K562 (cell line): ENCODE measurements at regions not wholly inside any gene's neighbourhood (a gene's known extent, or its start where the extent isn't known, plus 50 kb on each side); places are given as distances from the start of the nearest gene placed in this dataset.
A peak's percentile ranks its signal among the peaks of the same experiment; 100 is the strongest.

ENCODE experiments used
- ATAC-seq: fragments of 200-7000 bp; cut with Tn5 transposase; 3 replicates; pipeline ENCODE4 v1.9.1; 2020; ENCODE audit warnings: moderate library complexity
- BruUV-seq: library from RNA; stranded (reverse); fragments of 400-500 nt; replicated peaks from 2 replicates; lab custom pipeline; 2021; lab: Mats Ljungman, UMichigan
- CTCF ChIA-PET: fragments of 300-600 bp; formaldehyde crosslinking; extraction: SDS; loops from one replicate; lab custom pipeline; 2021; ENCODE audit warnings: low intra/inter-chr PET ratio; lab: Yijun Ruan, JAX
- POLR2A ChIA-PET: fragments of 300-600, 350-650 bp; sonication (Branson Sonifier 250); formaldehyde crosslinking; extraction: SDS; loops from one replicate; lab custom pipeline; 2021; ENCODE audit warnings: antibody characterized with exemption, inconsistent platforms; lab: Yijun Ruan, JAX
- DNase-seq, 4 experiments: peaks; one replicate each; pipeline versions ENCODE4 v3.0.0 to v3.0.0-alpha.2; 2011 to 2018; ENCODE audit warnings: low spot score in 3 of 4, mixed read lengths in 3 of 4; ENCODE audit errors: extremely low read depth in 1 of 4
- FAIRE-seq: peaks from 2 replicates; lab custom pipeline; 2011; peaks lifted over from hg19 to GRCh38; lab: Jason Lieb, UNC
- H2AFZ ChIP-seq: 2 replicates; pipeline ENCODE4 v1.6.0; 2011; ENCODE audit warnings: low read depth, low read length, control low read depth, inconsistent platforms
- H3K27ac ChIP-seq: fragments of 200-600 bp; 3 replicates; pipeline ENCODE4 v1.8.0; 2011; ENCODE audit warnings: low read depth, mild to moderate bottlenecking, control low read depth, inconsistent platforms, low read length, moderate library complexity, mixed read lengths; ENCODE audit errors: extremely low read depth
- H3K27me3 ChIP-seq, 2 experiments: fragments of 300-600 bp in 1 of 2; 2 replicates in 1 of 2; 3 replicates in 1 of 2; pipeline versions ENCODE4 v1.6.0 to v1.8.0; 2011; ENCODE audit warnings: inconsistent platforms in 2 of 2, low read length in 2 of 2, mild to moderate bottlenecking in 1 of 2, mixed read lengths in 1 of 2, moderate library complexity in 1 of 2; ENCODE audit not compliant: control insufficient read depth in 2 of 2, insufficient read depth in 2 of 2
- H3K36me3 ChIP-seq: fragments of 300-600 bp; 3 replicates; pipeline ENCODE4 v1.8.0; 2011; ENCODE audit warnings: mild to moderate bottlenecking, low read length, inconsistent platforms; ENCODE audit not compliant: control insufficient read depth, insufficient read depth
- H3K4me1 ChIP-seq, 2 experiments: fragments of 200-600 bp in 1 of 2; replicated peaks in 1 of 2; 2 replicates in 1 of 2; 3 replicates in 1 of 2; pipeline versions ENCODE4 v1.5.1 to v1.8.0; 2011; ENCODE audit warnings: inconsistent platforms in 2 of 2, low read length in 2 of 2, mild to moderate bottlenecking in 1 of 2, mixed read lengths in 1 of 2, moderate library complexity in 1 of 2; ENCODE audit not compliant: control insufficient read depth in 2 of 2, insufficient read depth in 2 of 2
- H3K4me2 ChIP-seq: 2 replicates; pipeline ENCODE4 v1.6.1; 2011; ENCODE audit warnings: low read length, control low read depth, inconsistent platforms, mixed read lengths; ENCODE audit not compliant: insufficient read depth
- H3K4me3 ChIP-seq: fragments of 200-600 bp; sonication (generic), shearing (Covaris generic); 2 replicates; pipeline ENCODE4 v1.5.1; 2016; ENCODE audit warnings: control low read depth, inconsistent platforms
- H3K79me2 ChIP-seq: fragments of 200-600 bp; 3 replicates; pipeline ENCODE4 v1.8.0; 2011; ENCODE audit warnings: low read length, inconsistent platforms; ENCODE audit not compliant: control insufficient read depth, insufficient read depth
- H3K9ac ChIP-seq, 2 experiments: 2 replicates each; pipeline versions ENCODE4 v1.6.0 to v1.6.1; 2011; ENCODE audit warnings: low read depth in 2 of 2, low read length in 2 of 2, control low read depth in 1 of 2, inconsistent platforms in 1 of 2, mild to moderate bottlenecking in 1 of 2, mixed read lengths in 1 of 2; ENCODE audit not compliant: insufficient read depth in 1 of 2
- H3K9me1 ChIP-seq: one replicate; pipeline ENCODE4 v1.6.0; 2011; ENCODE audit warnings: inconsistent platforms, mild to moderate bottlenecking, low read length, moderate library complexity; ENCODE audit not compliant: control insufficient read depth, insufficient read depth
- H3K9me3 ChIP-seq: replicated peaks from 2 replicates; pipeline ENCODE4 v1.5.1; 2011; ENCODE audit warnings: low read depth, low read length, inconsistent platforms; ENCODE audit not compliant: control insufficient read depth, insufficient read depth
- H4K20me1 ChIP-seq: replicated peaks from 2 replicates; pipeline ENCODE4 v1.6.1; 2011; ENCODE audit warnings: low read length, inconsistent platforms, mixed read lengths; ENCODE audit not compliant: control insufficient read depth, insufficient read depth
- ESRRB ChIP-seq: fragments of 250-450 bp; sonication (Bioruptor Pico); IDR thresholded peaks from 2 replicates; pipeline ENCODE4 v1.5.0; 2020; ENCODE audit warnings: mild to moderate bottlenecking, moderate library complexity, borderline replicate concordance
- FOXJ2 ChIP-seq: fragments of 200-800 bp; sonication (Bioruptor generic); IDR thresholded peaks from 2 replicates; pipeline ENCODE4 v1.6.1; 2016; ENCODE audit warnings: missing genetic modification characterization, missing compliant biosample characterization
- RAD21 ChIP-seq, 2 experiments: fragments of 250-450 bp in 1 of 2; fragments of 450-650 bp in 1 of 2; sonication (Bioruptor Pico) in 1 of 2; formaldehyde crosslinking in 1 of 2; IDR thresholded peaks in 1 of 2; conservative IDR thresholded peaks in 1 of 2; 2 replicates each; pipeline versions ENCODE4 v1.4.0 to v1.8.0; 2020 to 2022; ENCODE audit warnings: mild to moderate bottlenecking in 2 of 2, moderate library complexity in 1 of 2
- TCFL5 ChIP-seq: fragments of 250-450 bp; sonication (Bioruptor Pico); conservative IDR thresholded peaks from 2 replicates; pipeline ENCODE4 v1.6.1; 2021; ENCODE audit warnings: mild to moderate bottlenecking, moderate library complexity, matching md5 sums
- ZNF143 ChIP-seq: sonication (generic); formaldehyde crosslinking; IDR thresholded peaks from 2 replicates; pipeline ENCODE4 v1.9.0; 2022; ENCODE audit warnings: mild to moderate bottlenecking, missing genetic modification reagents
- ZNF174 ChIP-seq: fragments of 250-450 bp; sonication (Bioruptor Pico); IDR thresholded peaks from 2 replicates; pipeline ENCODE4 v1.4.0; 2020; ENCODE audit warnings: mild to moderate bottlenecking
- ZNF699 ChIP-seq: fragments of 250-450 bp; sonication (Bioruptor Pico); IDR thresholded peaks from 2 replicates; pipeline ENCODE4 v1.8.0; 2021; ENCODE audit warnings: mild to moderate bottlenecking, moderate library complexity; ENCODE audit not compliant: insufficient replicate concordance
- ZNF785 ChIP-seq: fragments of 250-450 bp; sonication (Bioruptor Pico); IDR thresholded peaks from 2 replicates; pipeline ENCODE4 v1.4.0; 2020; ENCODE audit warnings: mild to moderate bottlenecking
- WGBS: fragments of 100-300 bp; shearing (Covaris generic); methylation state at CpG from one replicate; pipeline ENCODE4 v1.1.6; 2016; ENCODE audit warnings: low coverage, mixed read lengths; ENCODE audit not compliant: insufficient coverage; ENCODE audit errors: missing lambda C conversion rate; 5-methylcytosine and 5-hydroxymethylcytosine counted together
- in situ Hi-C: fragments of 300-500 bp; cut with MboI; formaldehyde crosslinking; loops from 4 replicates; pipeline ENCODE4 v1.15.0; 2018; ENCODE audit warnings: inconsistent platforms, mixed read lengths
- intact Hi-C: fragments of 100-400 bp; cut with micrococcal nuclease; formaldehyde crosslinking; loops from 2 replicates; pipeline ENCODE4 v1.14.2; 2022

GRCh38 chr9:1729631-1730030 is 285.5 kb upstream of the SMARCA2 start:
- WGBS = 0% methylated on average over 4 of the region's 4 CpGs

GRCh38 chr9:1732670-1733069 is 282.5 kb upstream of the SMARCA2 start:
- TF ChIP-seq RAD21 (CRISPR knock-in tag; conservative IDR thresholded peaks at IDR 0.05 in 1 of 2, IDR thresholded peaks at IDR 0.05 in 1 of 2) (0 out of 4 replicates have a peak, but pooled peaks of 1 of the 2 experiments have one; percentile 14), TCFL5 (no peak), ZNF174 (no peak)
- Histone ChIP-seq H3K4me1 (no peaks in the 10 kb centered on the region), H3K9ac (no peak overlapping the region), H3K4me2 (no peak overlapping the region), H4K20me1 (no peaks in the 10 kb centered on the region), H3K27me3 (no peaks in the 10 kb centered on the region), H3K9me1 (no peaks in the 10 kb centered on the region), H3K27ac (no peak overlapping the region), H3K79me2 (no peaks in the 10 kb centered on the region), H3K36me3 (no peaks in the 10 kb centered on the region), H3K9me3 (no peaks in the 10 kb centered on the region), H3K4me3 (no peak overlapping the region), H2AFZ (no peak overlapping the region)
- in situ Hi-C loops (no loop called here), intact Hi-C loops (no loop called here)
- BruUV-seq = no TSS peak
- DNase-seq (no peak), ATAC-seq (no peak), FAIRE-seq (no peak)
- ChIA-PET POLR2A (no interaction called here), CTCF (no interaction called here)
- WGBS = 0% methylated on average over 4 of the region's 4 CpGs

More at GRCh38 chr9:1729631-1730030, 285.5 kb upstream of the SMARCA2 start:
- ATAC-seq (no peak), FAIRE-seq (no peak), DNase-seq (no peak)
- Histone ChIP-seq H3K36me3 (no peaks in the 10 kb centered on the region), H2AFZ (no peak overlapping the region), H3K9me1 (no peaks in the 10 kb centered on the region), H3K79me2 (no peaks in the 10 kb centered on the region), H3K9me3 (no peaks in the 10 kb centered on the region), H3K4me3 (no peak overlapping the region), H3K4me2 (no peak overlapping the region), H4K20me1 (no peaks in the 10 kb centered on the region), H3K9ac (no peak overlapping the region), H3K4me1 (no peaks in the 10 kb centered on the region), H3K27ac (no peak overlapping the region), H3K27me3 (no peaks in the 10 kb centered on the region)
- ChIA-PET POLR2A (no interaction called here), CTCF (no interaction called here)
- BruUV-seq = no TSS peak
- no peak for TF ChIP-seq ESRRB
- no peak for TF ChIP-seq FOXJ2 (tag)
- TF ChIP-seq ZNF699 = no peak
- TF ChIP-seq ZNF785 (CRISPR knock-in tag) = no peak
- TF ChIP-seq ZNF143 (CRISPR knock-in tag) = no peak
- in situ Hi-C loops = loop anchor here (10.0 kb wide), 1 partner anchor 395 kb away; no protein-coding TSS in a partner anchor
- intact Hi-C loops = no loop called here
